ENCODE measurements at regions not wholly inside any gene's neighbourhood (a gene's known extent, or its start where the extent isn't known, plus 50 kb on each side); places are given as distances from the start of the nearest gene placed in this dataset.
"Not testable (repeated sequence)": the region's sequence is repeated elsewhere in the genome, so short reads cannot be mapped to it uniquely, and the experiment has no call there.

GRCh38 chr15:91635080-91635479 is 218.4 kb upstream of the SLCO3A1 start:
- no peaks in the 10 kb centered on the region for H3K27me3 ChIP-seq (ENCODE audit: control insufficient read depth in 1 of 2, insufficient read depth in 2 of 2, low read length in 2 of 2)
- H3K27ac ChIP-seq (ENCODE audit: low read depth, low read length) = no peak overlapping the region
- H3K9ac ChIP-seq (ENCODE audit: low read depth in 1 of 2, low read length in 2 of 2) = no peak overlapping the region
- no peaks in the 10 kb centered on the region for H3K36me3 ChIP-seq (ENCODE audit: control insufficient read depth in 1 of 2, insufficient read depth in 2 of 2, low read length in 2 of 2)
- H3K4me3 ChIP-seq (ENCODE audit: low read depth in 1 of 2, low read length in 2 of 2) = no peak overlapping the region
- H3K4me1 ChIP-seq (ENCODE audit: control insufficient read depth in 1 of 2, insufficient read depth in 2 of 2, low read length in 2 of 2) = no peaks in the 10 kb centered on the region
- peaks cover 3 to 6% of the 10 kb centered on the region in 2 donors for H3K9me3 ChIP-seq (ENCODE audit: control insufficient read depth in 1 of 2, low read length in 2 of 2)

GRCh38 chr15:91635641-91636040 is 217.9 kb upstream of the SLCO3A1 start:
- no peaks in the 10 kb centered on the region for H3K36me3 ChIP-seq (ENCODE audit: control insufficient read depth in 1 of 2, insufficient read depth in 2 of 2, low read length in 2 of 2)
- H3K4me3 ChIP-seq (ENCODE audit: low read depth in 1 of 2, low read length in 2 of 2) = no peak overlapping the region
- peaks cover 5 to 11% of the 10 kb centered on the region in 2 donors for H3K9me3 ChIP-seq (ENCODE audit: control insufficient read depth in 1 of 2, low read length in 2 of 2)
- no peak overlapping the region for H3K27ac ChIP-seq (ENCODE audit: low read depth, low read length)
- H3K9ac ChIP-seq (ENCODE audit: low read depth in 1 of 2, low read length in 2 of 2) = no peak overlapping the region
- no peaks in the 10 kb centered on the region for H3K4me1 ChIP-seq (ENCODE audit: control insufficient read depth in 1 of 2, insufficient read depth in 2 of 2, low read length in 2 of 2)
- no peaks in the 10 kb centered on the region for H3K27me3 ChIP-seq (ENCODE audit: control insufficient read depth in 1 of 2, insufficient read depth in 2 of 2, low read length in 2 of 2)

- Histone ChIP-seq H3K9ac (ENCODE audit: low read depth in 1 of 2, low read length in 2 of 2) (no peak overlapping the region), H3K4me3 (ENCODE audit: low read depth in 1 of 2, low read length in 2 of 2) (no peak overlapping the region), H3K27me3 (ENCODE audit: control insufficient read depth in 1 of 2, insufficient read depth in 2 of 2, low read length in 2 of 2) (no peaks in the 10 kb centered on the region), H3K36me3 (ENCODE audit: control insufficient read depth in 1 of 2, insufficient read depth in 2 of 2, low read length in 2 of 2) (no peaks in the 10 kb centered on the region), H3K4me1 (ENCODE audit: control insufficient read depth in 1 of 2, insufficient read depth in 2 of 2, low read length in 2 of 2) (no peaks in the 10 kb centered on the region), H3K9me3 (ENCODE audit: control insufficient read depth in 1 of 2, low read length in 2 of 2) (no peaks in the 10 kb centered on the region), H3K27ac (ENCODE audit: low read depth, low read length) (no peak overlapping the region)
These were observed 204.5 kb upstream of the SLCO3A1 start for GRCh38 chr15:91649016-91649415.

- Histone ChIP-seq H3K4me3 (ENCODE audit: low read depth in 1 of 2, low read length in 2 of 2) (no peak overlapping the region), H3K4me1 (ENCODE audit: control insufficient read depth in 1 of 2, insufficient read depth in 2 of 2, low read length in 2 of 2) (no peaks in the 10 kb centered on the region), H3K27me3 (ENCODE audit: control insufficient read depth in 1 of 2, insufficient read depth in 2 of 2, low read length in 2 of 2) (no peaks in the 10 kb centered on the region), H3K9ac (ENCODE audit: low read depth in 1 of 2, low read length in 2 of 2) (no peak overlapping the region), H3K36me3 (ENCODE audit: control insufficient read depth in 1 of 2, insufficient read depth in 2 of 2, low read length in 2 of 2) (no peaks in the 10 kb centered on the region), H3K9me3 (ENCODE audit: control insufficient read depth in 1 of 2, low read length in 2 of 2) (no peaks in the 10 kb centered on the region), H3K27ac (ENCODE audit: low read depth, low read length) (no peak overlapping the region)
These were observed 203.6 kb upstream of the SLCO3A1 start for GRCh38 chr15:91649831-91650321.

- Histone ChIP-seq H3K27me3 (ENCODE audit: control insufficient read depth in 1 of 2, insufficient read depth in 2 of 2, low read length in 2 of 2) (no peaks in the 10 kb centered on the region), H3K4me1 (ENCODE audit: control insufficient read depth in 1 of 2, insufficient read depth in 2 of 2, low read length in 2 of 2) (no peaks in the 10 kb centered on the region), H3K27ac (ENCODE audit: low read depth, low read length) (no peak overlapping the region), H3K9me3 (ENCODE audit: control insufficient read depth in 1 of 2, low read length in 2 of 2) (no peaks in the 10 kb centered on the region), H3K36me3 (ENCODE audit: control insufficient read depth in 1 of 2, insufficient read depth in 2 of 2, low read length in 2 of 2) (no peaks in the 10 kb centered on the region), H3K9ac (ENCODE audit: low read depth in 1 of 2, low read length in 2 of 2) (no peak overlapping the region), H3K4me3 (ENCODE audit: low read depth in 1 of 2, low read length in 2 of 2) (no peak overlapping the region)
These were observed 202.3 kb upstream of the SLCO3A1 start for GRCh38 chr15:91651251-91651650.

GRCh38 chr15:91652610-91653207 is 200.8 kb upstream of the SLCO3A1 start:
- Histone ChIP-seq H3K36me3 (ENCODE audit: control insufficient read depth in 1 of 2, insufficient read depth in 2 of 2, low read length in 2 of 2) (no peaks in the 10 kb centered on the region), H3K4me1 (ENCODE audit: control insufficient read depth in 1 of 2, insufficient read depth in 2 of 2, low read length in 2 of 2) (no peaks in the 10 kb centered on the region), H3K9ac (ENCODE audit: low read depth in 1 of 2, low read length in 2 of 2) (no peak overlapping the region), H3K9me3 (ENCODE audit: control insufficient read depth in 1 of 2, low read length in 2 of 2) (no peaks in the 10 kb centered on the region), H3K27me3 (ENCODE audit: control insufficient read depth in 1 of 2, insufficient read depth in 2 of 2, low read length in 2 of 2) (no peaks in the 10 kb centered on the region), H3K27ac (ENCODE audit: low read depth, low read length) (no peak overlapping the region), H3K4me3 (ENCODE audit: low read depth in 1 of 2, low read length in 2 of 2) (no peak overlapping the region)

- H3K27me3 ChIP-seq (ENCODE audit: control insufficient read depth in 1 of 2, insufficient read depth in 2 of 2, low read length in 2 of 2); H3K27ac ChIP-seq (ENCODE audit: low read depth, low read length); H3K9ac ChIP-seq (ENCODE audit: low read depth in 1 of 2, low read length in 2 of 2); H3K36me3 ChIP-seq (ENCODE audit: control insufficient read depth in 1 of 2, insufficient read depth in 2 of 2, low read length in 2 of 2); H3K4me3 ChIP-seq (ENCODE audit: low read depth in 1 of 2, low read length in 2 of 2); H3K9me3 ChIP-seq (ENCODE audit: control insufficient read depth in 1 of 2, low read length in 2 of 2); H3K4me1 ChIP-seq (ENCODE audit: control insufficient read depth in 1 of 2, insufficient read depth in 2 of 2, low read length in 2 of 2): not testable (repeated sequence)
These were observed 197.8 kb upstream of the SLCO3A1 start for GRCh38 chr15:91655563-91656290.

GRCh38 chr15:91660174-91660649 is 193.3 kb upstream of the SLCO3A1 start:
- Histone ChIP-seq H3K9me3 (ENCODE audit: control insufficient read depth in 1 of 2, low read length in 2 of 2) (no peaks in the 10 kb centered on the region), H3K4me1 (ENCODE audit: control insufficient read depth in 1 of 2, insufficient read depth in 2 of 2, low read length in 2 of 2) (no peaks in the 10 kb centered on the region), H3K4me3 (ENCODE audit: low read depth in 1 of 2, low read length in 2 of 2) (no peak overlapping the region), H3K9ac (ENCODE audit: low read depth in 1 of 2, low read length in 2 of 2) (no peak overlapping the region), H3K27ac (ENCODE audit: low read depth, low read length) (no peak overlapping the region), H3K36me3 (ENCODE audit: control insufficient read depth in 1 of 2, insufficient read depth in 2 of 2, low read length in 2 of 2) (no peaks in the 10 kb centered on the region), H3K27me3 (ENCODE audit: control insufficient read depth in 1 of 2, insufficient read depth in 2 of 2, low read length in 2 of 2) (no peaks in the 10 kb centered on the region)

- H3K9ac ChIP-seq (ENCODE audit: low read depth in 1 of 2, low read length in 2 of 2) = no peak overlapping the region
- H3K4me3 ChIP-seq (ENCODE audit: low read depth in 1 of 2, low read length in 2 of 2) = no peak overlapping the region
These were observed 189.2 kb upstream of the SLCO3A1 start for GRCh38 chr15:91664224-91664836.

GRCh38 chr15:91665212-91665611 is 188.3 kb upstream of the SLCO3A1 start:
- Histone ChIP-seq H3K36me3 (ENCODE audit: control insufficient read depth in 1 of 2, insufficient read depth in 2 of 2, low read length in 2 of 2) (no peaks in the 10 kb centered on the region), H3K9ac (ENCODE audit: low read depth in 1 of 2, low read length in 2 of 2) (no peak overlapping the region), H3K27me3 (ENCODE audit: control insufficient read depth in 1 of 2, insufficient read depth in 2 of 2, low read length in 2 of 2) (peaks cover 0 to 2% of the 10 kb centered on the region in 2 donors), H3K27ac (ENCODE audit: low read depth, low read length) (no peak overlapping the region), H3K4me1 (ENCODE audit: control insufficient read depth in 1 of 2, insufficient read depth in 2 of 2, low read length in 2 of 2) (no peaks in the 10 kb centered on the region), H3K4me3 (ENCODE audit: low read depth in 1 of 2, low read length in 2 of 2) (no peak overlapping the region), H3K9me3 (ENCODE audit: control insufficient read depth in 1 of 2, low read length in 2 of 2) (no peaks in the 10 kb centered on the region)

More at GRCh38 chr15:91664224-91664836, 189.2 kb upstream of the SLCO3A1 start:
- H3K27me3 ChIP-seq (ENCODE audit: control insufficient read depth in 1 of 2, insufficient read depth in 2 of 2, low read length in 2 of 2) = peaks cover 0 to 2% of the 10 kb centered on the region in 2 donors
- no peak overlapping the region for H3K27ac ChIP-seq (ENCODE audit: low read depth, low read length)
- no peaks in the 10 kb centered on the region for H3K4me1 ChIP-seq (ENCODE audit: control insufficient read depth in 1 of 2, insufficient read depth in 2 of 2, low read length in 2 of 2)
- H3K36me3 ChIP-seq (ENCODE audit: control insufficient read depth in 1 of 2, insufficient read depth in 2 of 2, low read length in 2 of 2) = no peaks in the 10 kb centered on the region
- no peaks in the 10 kb centered on the region for H3K9me3 ChIP-seq (ENCODE audit: control insufficient read depth in 1 of 2, low read length in 2 of 2)

Data from duodenal mucosa (tissue), 2 donors.